HepG2 (cell line): ENCODE measurements at regions not wholly inside any gene's neighbourhood (a gene's known extent, or its start where the extent isn't known, plus 50 kb on each side); places are given as distances from the start of the nearest gene placed in this dataset.

Experiments used
- CBFB ChIP-seq: sonication (generic); formaldehyde crosslinking; IDR thresholded peaks from 2 replicates; pipeline ENCODE4 v1.4.0; 2020; ENCODE audit warnings: missing genetic modification reagents
- KAT8 ChIP-seq: IDR thresholded peaks from 2 replicates; pipeline ENCODE4 v1.6.1; 2016; ENCODE audit warnings: missing genetic modification reagents, missing compliant biosample characterization
- KLF9 ChIP-seq: IDR thresholded peaks from 2 replicates; pipeline ENCODE4 v1.6.1; 2016; ENCODE audit warnings: low read depth
- POLR2A ChIP-seq, 2 experiments: IDR thresholded peaks; 2 replicates each; pipeline ENCODE4 v1.6.1; 2011; ENCODE audit warnings: low read depth in 2 of 2, low read length in 2 of 2, mild to moderate bottlenecking in 1 of 2, moderate library complexity in 1 of 2; ENCODE audit not compliant: insufficient read depth in 1 of 2
- SMC3 ChIP-seq: IDR thresholded peaks from 2 replicates; pipeline ENCODE4 v1.6.1; 2011; ENCODE audit warnings: low read length, improper control_type of control experiment
- TCF7L2 ChIP-seq: IDR thresholded peaks from 2 replicates; pipeline ENCODE4 v1.6.1; 2011; ENCODE audit warnings: mild to moderate bottlenecking, low read depth, low read length, moderate library complexity
- ZNF264 ChIP-seq: sonication (generic); formaldehyde crosslinking; IDR thresholded peaks from 2 replicates; pipeline ENCODE4 v1.4.0; 2020; ENCODE audit warnings: missing genetic modification reagents
- TF ChIP-seq, protein P1 (sequence below): sonication (generic); formaldehyde crosslinking; IDR thresholded peaks from 2 replicates; pipeline ENCODE4 v1.4.0; 2020; ENCODE audit warnings: missing genetic modification reagents, mild to moderate bottlenecking, borderline replicate concordance
- TF ChIP-seq, protein P2 (sequence below): sonication (generic); formaldehyde crosslinking; IDR thresholded peaks from 2 replicates; pipeline ENCODE4 v1.5.1; 2020; ENCODE audit warnings: mild to moderate bottlenecking, missing genetic modification reagents, borderline replicate concordance
- TF ChIP-seq, protein P3 (sequence below): sonication (generic); formaldehyde crosslinking; IDR thresholded peaks from 2 replicates; pipeline ENCODE4 v1.4.0; 2020; ENCODE audit warnings: mild to moderate bottlenecking, missing genetic modification reagents

DNA sequence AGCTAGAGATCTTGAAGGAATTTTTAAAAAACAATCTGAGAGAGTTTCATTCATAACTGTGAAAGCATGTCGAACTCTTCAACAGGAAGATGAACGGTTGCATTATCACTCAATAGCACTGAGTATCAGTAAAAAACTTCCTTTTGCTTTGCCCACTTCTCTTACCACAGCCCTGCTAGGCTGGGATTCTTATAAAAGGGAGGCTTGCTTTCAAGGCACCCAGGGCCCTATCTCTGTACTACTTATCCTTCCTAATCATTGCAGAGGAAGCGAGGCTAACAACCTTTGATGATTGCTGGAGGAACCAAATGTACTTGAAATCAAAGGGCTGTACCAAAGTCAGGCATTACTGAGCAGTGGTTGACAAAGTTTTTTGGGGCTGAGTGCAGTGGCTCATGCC lies 71.2 kb downstream of the SNRPE start:
- TF ChIP-seq, protein P1, sequence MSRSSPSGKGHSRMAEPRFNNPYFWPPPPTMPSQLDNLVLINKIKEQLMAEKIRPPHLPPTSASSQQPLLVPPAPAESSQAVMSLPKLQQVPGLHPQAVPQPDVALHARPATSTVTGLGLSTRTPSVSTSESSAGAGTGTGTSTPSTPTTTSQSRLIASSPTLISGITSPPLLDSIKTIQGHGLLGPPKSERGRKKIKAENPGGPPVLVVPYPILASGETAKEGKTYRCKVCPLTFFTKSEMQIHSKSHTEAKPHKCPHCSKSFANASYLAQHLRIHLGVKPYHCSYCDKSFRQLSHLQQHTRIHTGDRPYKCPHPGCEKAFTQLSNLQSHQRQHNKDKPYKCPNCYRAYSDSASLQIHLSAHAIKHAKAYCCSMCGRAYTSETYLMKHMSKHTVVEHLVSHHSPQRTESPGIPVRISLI, result no peak
- TF ChIP-seq POLR2A (IDR thresholded peaks at IDR 0.05; ENCODE audit: insufficient read depth in 1 of 2, low read depth in 2 of 2, low read length in 2 of 2) (no peak), KLF9 (CRISPR knock-in tag) (no peak), TCF7L2 (no peak), KAT8 (CRISPR knock-in tag) (no peak), ZNF264 (CRISPR knock-in tag) (no peak), SMC3 (no peak), CBFB (CRISPR knock-in tag) (no peak)
- TF ChIP-seq, protein P2, sequence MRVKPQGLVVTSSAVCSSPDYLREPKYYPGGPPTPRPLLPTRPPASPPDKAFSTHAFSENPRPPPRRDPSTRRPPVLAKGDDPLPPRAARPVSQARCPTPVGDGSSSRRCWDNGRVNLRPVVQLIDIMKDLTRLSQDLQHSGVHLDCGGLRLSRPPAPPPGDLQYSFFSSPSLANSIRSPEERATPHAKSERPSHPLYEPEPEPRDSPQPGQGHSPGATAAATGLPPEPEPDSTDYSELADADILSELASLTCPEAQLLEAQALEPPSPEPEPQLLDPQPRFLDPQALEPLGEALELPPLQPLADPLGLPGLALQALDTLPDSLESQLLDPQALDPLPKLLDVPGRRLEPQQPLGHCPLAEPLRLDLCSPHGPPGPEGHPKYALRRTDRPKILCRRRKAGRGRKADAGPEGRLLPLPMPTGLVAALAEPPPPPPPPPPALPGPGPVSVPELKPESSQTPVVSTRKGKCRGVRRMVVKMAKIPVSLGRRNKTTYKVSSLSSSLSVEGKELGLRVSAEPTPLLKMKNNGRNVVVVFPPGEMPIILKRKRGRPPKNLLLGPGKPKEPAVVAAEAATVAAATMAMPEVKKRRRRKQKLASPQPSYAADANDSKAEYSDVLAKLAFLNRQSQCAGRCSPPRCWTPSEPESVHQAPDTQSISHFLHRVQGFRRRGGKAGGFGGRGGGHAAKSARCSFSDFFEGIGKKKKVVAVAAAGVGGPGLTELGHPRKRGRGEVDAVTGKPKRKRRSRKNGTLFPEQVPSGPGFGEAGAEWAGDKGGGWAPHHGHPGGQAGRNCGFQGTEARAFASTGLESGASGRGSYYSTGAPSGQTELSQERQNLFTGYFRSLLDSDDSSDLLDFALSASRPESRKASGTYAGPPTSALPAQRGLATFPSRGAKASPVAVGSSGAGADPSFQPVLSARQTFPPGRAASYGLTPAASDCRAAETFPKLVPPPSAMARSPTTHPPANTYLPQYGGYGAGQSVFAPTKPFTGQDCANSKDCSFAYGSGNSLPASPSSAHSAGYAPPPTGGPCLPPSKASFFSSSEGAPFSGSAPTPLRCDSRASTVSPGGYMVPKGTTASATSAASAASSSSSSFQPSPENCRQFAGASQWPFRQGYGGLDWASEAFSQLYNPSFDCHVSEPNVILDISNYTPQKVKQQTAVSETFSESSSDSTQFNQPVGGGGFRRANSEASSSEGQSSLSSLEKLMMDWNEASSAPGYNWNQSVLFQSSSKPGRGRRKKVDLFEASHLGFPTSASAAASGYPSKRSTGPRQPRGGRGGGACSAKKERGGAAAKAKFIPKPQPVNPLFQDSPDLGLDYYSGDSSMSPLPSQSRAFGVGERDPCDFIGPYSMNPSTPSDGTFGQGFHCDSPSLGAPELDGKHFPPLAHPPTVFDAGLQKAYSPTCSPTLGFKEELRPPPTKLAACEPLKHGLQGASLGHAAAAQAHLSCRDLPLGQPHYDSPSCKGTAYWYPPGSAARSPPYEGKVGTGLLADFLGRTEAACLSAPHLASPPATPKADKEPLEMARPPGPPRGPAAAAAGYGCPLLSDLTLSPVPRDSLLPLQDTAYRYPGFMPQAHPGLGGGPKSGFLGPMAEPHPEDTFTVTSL (CRISPR knock-in tag), result no peak
- TF ChIP-seq, protein P3, sequence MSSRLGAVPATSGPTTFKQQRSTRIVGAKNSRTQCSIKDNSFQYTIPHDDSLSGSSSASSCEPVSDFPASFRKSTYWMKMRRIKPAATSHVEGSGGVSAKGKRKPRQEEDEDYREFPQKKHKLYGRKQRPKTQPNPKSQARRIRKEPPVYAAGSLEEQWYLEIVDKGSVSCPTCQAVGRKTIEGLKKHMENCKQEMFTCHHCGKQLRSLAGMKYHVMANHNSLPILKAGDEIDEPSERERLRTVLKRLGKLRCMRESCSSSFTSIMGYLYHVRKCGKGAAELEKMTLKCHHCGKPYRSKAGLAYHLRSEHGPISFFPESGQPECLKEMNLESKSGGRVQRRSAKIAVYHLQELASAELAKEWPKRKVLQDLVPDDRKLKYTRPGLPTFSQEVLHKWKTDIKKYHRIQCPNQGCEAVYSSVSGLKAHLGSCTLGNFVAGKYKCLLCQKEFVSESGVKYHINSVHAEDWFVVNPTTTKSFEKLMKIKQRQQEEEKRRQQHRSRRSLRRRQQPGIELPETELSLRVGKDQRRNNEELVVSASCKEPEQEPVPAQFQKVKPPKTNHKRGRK, result no peak
